NCI-H146 (cell line): ENCODE measurements at regions not wholly inside any gene's neighbourhood (a gene's known extent, or its start where the extent isn't known, plus 50 kb on each side); places are given as distances from the start of the nearest gene placed in this dataset.

Experiments
- DNase-seq: peaks from one replicate; lab custom pipeline; 2025; lab: John Stamatoyannopoulos, UW

DNA sequence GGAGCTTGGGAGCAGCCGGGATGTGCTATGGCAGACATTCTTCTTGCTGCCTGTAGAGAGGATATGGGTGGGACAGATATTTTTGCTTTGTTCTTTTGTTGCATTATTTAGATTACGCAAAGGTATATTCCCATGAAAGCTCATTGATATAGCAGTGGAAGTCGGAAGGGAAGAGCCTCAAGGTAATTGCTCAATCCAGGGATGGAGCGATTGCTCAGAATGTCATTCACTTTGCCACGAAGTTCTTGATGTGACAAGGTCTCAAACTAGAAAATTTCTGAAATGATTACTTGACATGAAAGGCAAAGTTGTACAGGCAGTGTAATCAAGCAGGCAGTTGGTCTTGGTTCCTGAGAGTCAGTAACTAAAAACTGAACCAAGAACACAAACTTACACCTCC lies 615.6 kb upstream of the CDH4 start:
- no peak for DNase-seq

DNA sequence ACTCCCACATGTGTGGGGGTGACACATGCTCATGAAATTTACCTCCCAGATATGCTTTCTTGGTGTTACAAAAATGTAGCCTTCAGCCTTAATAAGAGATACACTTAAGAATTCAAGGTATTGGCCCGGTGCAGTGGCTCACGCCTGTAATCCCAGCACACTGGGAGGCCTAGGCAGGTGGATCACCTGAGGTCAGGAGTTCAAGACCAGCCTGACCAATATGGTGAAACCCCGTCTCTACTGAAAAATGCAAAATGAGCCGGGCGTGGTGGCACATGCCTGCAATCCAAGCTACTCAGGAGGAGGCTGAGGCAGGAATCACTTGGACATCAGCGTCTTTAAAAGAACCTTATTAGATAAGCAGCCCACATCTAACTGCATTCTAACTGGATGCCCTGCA lies 614.3 kb upstream of the CDH4 start:
- DNase-seq = no peak

- no peak for DNase-seq
Observed at GRCh38 chr20:60638430-60639098, 613.5 kb upstream of the CDH4 start.

- no peak for DNase-seq
Observed at GRCh38 chr20:60641879-60642447, 610.1 kb upstream of the CDH4 start.

GRCh38 chr20:60642541-60642940 lies 609.5 kb upstream of the CDH4 start:
- DNase-seq = no peak

- DNase-seq = no peak
Observed at GRCh38 chr20:60648556-60648955, 603.5 kb upstream of the CDH4 start.

- DNase-seq = no peak
Observed at GRCh38 chr20:60649541-60649940, 602.5 kb upstream of the CDH4 start.

DNA sequence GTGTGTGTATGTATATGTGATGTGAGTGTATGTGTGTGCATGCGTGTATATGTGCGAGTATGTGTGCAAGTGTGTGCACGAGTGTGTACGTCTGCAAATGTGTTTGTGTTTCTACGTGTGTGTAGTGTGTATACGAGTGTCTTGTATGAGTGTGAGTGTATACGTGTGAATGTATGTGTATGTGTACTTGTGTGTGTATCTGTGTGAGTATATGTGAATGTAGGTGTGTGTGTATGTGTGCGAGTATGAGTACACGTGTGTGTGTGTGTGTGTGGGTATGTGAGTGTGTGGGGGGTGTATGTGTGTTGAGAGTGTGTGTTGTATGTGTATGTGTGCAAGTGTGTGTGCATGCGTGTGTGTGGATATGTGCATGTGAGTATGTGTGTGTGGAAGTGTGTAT lies 602.0 kb upstream of the CDH4 start:
- no peak for DNase-seq

GRCh38 chr20:60652046-60652445 lies 600.0 kb upstream of the CDH4 start:
- no peak for DNase-seq

DNA sequence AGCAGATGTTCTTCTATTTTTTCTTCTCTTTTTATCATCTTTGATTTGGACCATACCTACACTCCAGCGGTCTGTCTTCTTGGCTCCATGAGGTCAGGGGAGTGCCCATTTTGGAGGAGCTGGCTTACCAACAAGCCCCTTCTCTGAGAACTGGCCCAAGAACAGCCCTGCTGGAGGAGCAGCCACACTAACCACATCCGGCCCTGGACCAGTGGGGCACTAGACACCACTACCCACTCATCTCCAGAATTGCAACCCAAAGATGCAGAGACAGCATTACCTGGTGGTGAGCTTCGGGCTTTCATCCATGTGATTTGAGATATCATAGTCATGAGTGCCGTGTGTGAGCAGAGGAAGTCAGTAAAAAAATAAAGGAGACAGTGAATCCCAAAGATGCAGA lies 599.4 kb upstream of the CDH4 start:
- no peak for DNase-seq

DNA sequence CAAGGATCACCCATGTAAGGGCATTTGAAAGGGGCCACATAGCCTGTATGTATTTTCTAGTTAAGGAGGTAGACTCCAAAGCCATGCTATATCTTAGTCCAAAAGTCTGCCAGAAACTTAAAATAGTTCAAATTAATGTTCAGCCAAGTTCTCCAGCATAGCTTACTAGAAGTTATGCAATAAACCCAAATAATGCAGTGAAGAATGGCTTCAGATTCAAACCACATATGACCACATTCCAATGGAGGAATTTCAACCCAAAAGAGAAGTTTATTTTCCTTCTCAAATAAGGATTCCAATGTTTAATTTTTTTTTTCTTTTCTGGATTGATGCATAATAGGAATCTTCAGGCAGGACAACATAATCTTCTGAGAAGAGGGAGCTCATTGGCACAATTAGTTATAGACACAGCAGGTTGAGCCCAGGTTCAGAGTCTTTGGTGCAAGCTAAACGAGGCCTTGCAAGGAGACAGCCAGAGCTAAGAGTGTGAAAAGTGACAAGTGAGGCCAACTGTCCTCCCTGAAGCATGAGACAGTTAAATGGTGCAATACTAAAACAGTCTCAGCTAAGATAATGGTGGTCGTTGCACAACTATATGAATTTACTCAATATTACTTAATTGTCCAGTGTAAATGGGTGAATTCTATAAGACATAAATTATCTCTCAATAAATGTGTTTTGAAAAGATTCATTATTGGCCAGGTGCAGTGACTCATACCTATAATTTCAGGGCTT lies 598.8 kb upstream of the CDH4 start:
- DNase-seq = no peak

- no peak for DNase-seq
Observed at GRCh38 chr20:60658681-60659080, 593.4 kb upstream of the CDH4 start.

DNA sequence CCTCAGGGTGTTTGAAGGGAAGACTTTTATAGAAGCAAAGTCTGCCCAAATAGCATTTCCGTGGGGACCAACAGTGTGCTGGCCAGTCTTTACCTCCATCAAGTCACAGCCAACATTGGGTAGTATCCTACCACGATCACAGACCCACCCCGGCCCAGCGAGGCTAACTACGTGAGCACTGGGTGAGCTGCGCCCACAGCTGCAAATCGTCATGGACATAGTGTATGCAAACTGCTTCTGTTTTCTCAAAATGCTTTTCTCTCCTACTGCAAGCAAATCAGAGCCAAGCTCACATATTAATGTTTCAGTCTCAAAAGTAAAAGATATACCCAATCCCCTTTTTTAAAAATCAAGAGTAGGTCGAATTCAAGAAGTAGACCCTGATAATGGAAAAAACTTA lies 592.8 kb upstream of the CDH4 start:
- no peak for DNase-seq

GRCh38 chr20:60662307-60662706 lies 589.8 kb upstream of the CDH4 start:
- DNase-seq = no peak

DNA sequence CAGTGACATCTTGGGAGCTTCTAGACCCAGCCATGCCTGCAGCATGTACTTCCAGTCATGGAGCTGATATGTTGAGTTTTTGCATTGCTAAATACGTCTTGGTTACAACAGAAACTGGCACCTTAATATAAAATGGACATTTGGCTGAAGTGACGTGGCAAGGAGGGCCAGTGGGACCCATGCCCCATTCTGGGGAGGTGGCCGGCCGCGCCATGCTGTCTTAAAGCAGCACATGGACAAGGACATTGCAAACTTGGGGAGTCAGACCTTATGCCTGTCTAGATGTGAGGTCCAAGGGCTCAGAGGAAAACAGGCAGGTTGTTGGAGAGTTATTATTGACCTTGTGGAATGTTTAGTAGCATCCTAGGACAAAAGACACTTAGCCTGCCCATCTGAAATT lies 588.0 kb upstream of the CDH4 start:
- no peak for DNase-seq

DNA sequence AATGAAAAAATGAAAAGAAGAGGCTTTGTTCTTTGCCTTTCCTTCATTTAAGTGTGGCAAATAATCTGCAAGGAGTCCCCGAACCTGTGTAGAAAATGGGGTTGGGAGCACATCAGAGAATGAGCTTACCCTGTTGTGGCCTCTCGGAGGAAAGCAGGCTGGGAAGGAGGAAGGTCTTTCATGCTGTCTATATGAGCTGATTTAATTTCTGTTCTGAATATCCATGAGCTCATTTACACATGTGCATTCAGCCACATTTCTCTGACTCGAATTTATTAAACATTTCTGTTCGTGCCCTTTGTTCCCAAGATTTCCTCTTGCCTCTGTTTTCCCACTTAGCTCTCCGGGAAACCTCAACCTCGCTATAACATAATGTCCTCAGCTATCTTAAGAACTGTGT lies 584.4 kb upstream of the CDH4 start:
- DNase-seq = no peak

DNA sequence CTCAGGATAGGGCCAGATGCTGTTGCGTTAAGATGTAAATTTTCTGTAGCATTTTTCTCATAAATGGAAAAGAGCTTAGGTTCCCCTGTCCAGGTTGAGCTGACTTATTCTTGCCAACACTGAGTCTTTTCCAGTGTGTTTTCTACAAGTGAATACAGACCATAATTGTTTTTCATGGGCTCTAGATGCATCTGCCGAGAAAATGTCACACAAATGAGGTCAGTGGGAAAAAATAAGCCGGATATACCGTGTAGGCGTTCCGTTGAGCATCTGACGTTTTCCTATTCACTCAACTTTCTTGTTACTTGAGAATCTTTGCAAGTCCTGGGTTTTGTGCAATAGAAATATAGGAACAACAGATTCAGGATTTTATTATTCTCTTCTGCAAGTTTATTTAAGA lies 582.9 kb upstream of the CDH4 start:
- DNase-seq = no peak

- DNase-seq = no peak
Observed at GRCh38 chr20:60676011-60676410, 576.0 kb upstream of the CDH4 start.

GRCh38 chr20:60677819-60678218 lies 574.2 kb upstream of the CDH4 start:
- DNase-seq = no peak

DNA sequence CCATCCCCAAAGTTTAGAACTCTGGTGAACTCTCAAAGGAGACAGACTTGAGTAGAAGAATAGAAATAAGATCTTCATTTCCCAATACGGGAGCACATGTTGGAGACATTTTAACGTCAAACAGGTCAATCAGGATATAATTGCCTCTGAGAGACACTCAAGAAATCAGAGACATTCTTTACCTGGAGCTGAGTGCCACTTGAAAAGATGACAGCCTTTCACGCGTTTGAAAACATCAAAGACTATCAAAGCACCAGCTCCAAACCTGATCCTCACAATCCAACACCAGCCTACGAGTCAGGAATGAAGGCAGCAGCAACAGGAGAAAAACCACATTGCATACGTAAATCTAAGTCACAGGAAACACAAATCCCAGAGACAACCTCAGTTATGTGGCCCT lies 571.5 kb upstream of the CDH4 start:
- DNase-seq = no peak

DNA sequence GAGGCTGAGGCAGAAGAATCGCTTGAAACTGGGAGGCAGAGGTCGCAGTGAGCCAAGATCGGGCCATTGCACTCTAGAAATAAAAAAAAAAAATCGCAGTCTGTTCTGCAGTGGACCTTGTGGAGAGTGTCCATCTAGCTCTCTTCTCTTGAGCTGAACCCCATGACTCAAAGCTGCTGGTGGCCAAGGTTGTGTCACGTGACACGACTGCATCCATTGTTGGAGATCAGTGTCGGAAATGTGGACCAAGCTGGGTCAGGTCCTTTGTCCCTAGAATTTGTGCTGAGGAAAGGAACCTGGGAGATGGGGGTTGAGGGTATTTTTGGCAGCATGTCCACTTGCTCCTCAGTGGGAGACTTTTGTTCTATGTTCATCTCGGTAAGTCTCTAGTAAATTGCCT lies 564.8 kb upstream of the CDH4 start:
- DNase-seq = no peak

- DNase-seq = no peak
Observed at GRCh38 chr20:60690771-60691170, 561.3 kb upstream of the CDH4 start.

- no peak for DNase-seq
Observed at GRCh38 chr20:60691966-60692615, 560.0 kb upstream of the CDH4 start.
